GM12878 (cell line): ENCODE measurements at regions not wholly inside any gene's neighbourhood (a gene's known extent, or its start where the extent isn't known, plus 50 kb on each side); places are given as distances from the start of the nearest gene placed in this dataset.

ENCODE experiments used
- ATAC-seq: fragments of 200-7000 bp; cut with Tn5 transposase; 3 replicates; pipeline ENCODE4 v1.9.1; 2020; ENCODE audit warnings: mild to moderate bottlenecking, moderate library complexity
- BruUV-seq: library from RNA; stranded (reverse); fragments of 400-500 nt; replicated peaks from 2 replicates; lab custom pipeline; 2021; lab: Mats Ljungman, UMichigan
- CTCF ChIA-PET: fragments of 300-600 bp; sonication (Branson Sonifier 250); formaldehyde crosslinking; extraction: SDS; loops from one replicate; lab custom pipeline; 2021; ENCODE audit warnings: inconsistent platforms; lab: Yijun Ruan, JAX
- POLR2A ChIA-PET: fragments of 350-600 bp; formaldehyde crosslinking; extraction: SDS; loops from one replicate; lab custom pipeline; 2021; ENCODE audit warnings: inconsistent platforms; lab: Charles Lee
- RAD21 ChIA-PET: fragments of 300-600 bp; sonication (Branson Sonifier 250); formaldehyde crosslinking; loops from one replicate; lab custom pipeline; 2023; ENCODE audit warnings: antibody characterized with exemption; ENCODE audit not compliant: unreplicated experiment; lab: Charles Lee
- SMC1A ChIA-PET: fragments of 300-600 bp; sonication (Branson Sonifier 250); formaldehyde crosslinking; loops from one replicate; lab custom pipeline; 2023; ENCODE audit not compliant: unreplicated experiment, uncharacterized antibody; lab: Charles Lee
- DNase-seq: peaks from one replicate; pipeline ENCODE4 v3.0.0-alpha.2; 2011; ENCODE audit warnings: low read depth, low spot score
- FAIRE-seq: peaks from 3 replicates; lab custom pipeline; 2011; peaks lifted over from hg19 to GRCh38; lab: Jason Lieb, UNC
- H2AFZ ChIP-seq: 2 replicates; pipeline ENCODE4 v1.6.0; 2011; ENCODE audit warnings: low read depth, low read length, control low read depth; ENCODE audit not compliant: control insufficient read depth
- H3K27ac ChIP-seq: 2 replicates; pipeline ENCODE4 v1.5.1; 2011; ENCODE audit warnings: control low read depth; ENCODE audit not compliant: control insufficient read depth, insufficient read depth
- H3K27me3 ChIP-seq, 2 experiments: replicated peaks in 1 of 2; 2 replicates each; pipeline versions ENCODE4 v1.6.0 to v1.6.1; 2011; ENCODE audit warnings: low read length in 1 of 2; ENCODE audit not compliant: control insufficient read depth in 2 of 2, insufficient read depth in 2 of 2
- H3K36me3 ChIP-seq, 2 experiments: 2 replicates each; pipeline ENCODE4 v1.5.1; 2011; ENCODE audit warnings: low read length in 1 of 2; ENCODE audit not compliant: control insufficient read depth in 2 of 2, insufficient read depth in 2 of 2
- H3K4me1 ChIP-seq: 2 replicates; pipeline ENCODE4 v1.6.1; 2011; ENCODE audit warnings: mild to moderate bottlenecking, low read length, moderate library complexity, mixed read lengths; ENCODE audit not compliant: control insufficient read depth, insufficient read depth
- H3K4me2 ChIP-seq: 2 replicates; pipeline ENCODE4 v1.6.0; 2011; ENCODE audit warnings: control low read depth; ENCODE audit not compliant: control insufficient read depth, insufficient read depth
- H3K4me3 ChIP-seq: fragments of 200-600 bp; sonication (generic); 2 replicates; pipeline ENCODE4 v1.5.1; 2016
- H3K79me2 ChIP-seq: 2 replicates; pipeline ENCODE4 v1.6.0; 2011; ENCODE audit warnings: low read length; ENCODE audit not compliant: control insufficient read depth, insufficient read depth
- H3K9ac ChIP-seq: 2 replicates; pipeline ENCODE4 v1.8.0; 2011; ENCODE audit warnings: low read length, control low read depth, mixed read lengths; ENCODE audit not compliant: control insufficient read depth, insufficient read depth
- H3K9me3 ChIP-seq: replicated peaks from 3 replicates; pipeline ENCODE4 v1.5.1; 2011; ENCODE audit warnings: mild to moderate bottlenecking, low read length; ENCODE audit not compliant: control insufficient read depth, insufficient read depth
- H4K20me1 ChIP-seq: 2 replicates; pipeline ENCODE4 v1.6.0; 2011; ENCODE audit not compliant: control insufficient read depth, insufficient read depth
- BRCA1 ChIP-seq: IDR thresholded peaks from 2 replicates; pipeline ENCODE4 v1.6.1; 2011; ENCODE audit warnings: low read depth, low read length, improper control_type of control experiment
- CREM ChIP-seq: IDR thresholded peaks from 2 replicates; pipeline ENCODE4 v1.6.1; 2014; ENCODE audit warnings: antibody characterized with exemption, low read depth
- EGR1 ChIP-seq, 2 experiments: IDR thresholded peaks; 1 replicate in 1 of 2; 2 replicates in 1 of 2; pipeline ENCODE4 v1.6.1; 2011 to 2012; ENCODE audit warnings: low read depth in 2 of 2, low read length in 2 of 2, borderline replicate concordance in 1 of 2, mild to moderate bottlenecking in 1 of 2, moderate library complexity in 1 of 2
- HCFC1 ChIP-seq: fragments of 150-350 bp; IDR thresholded peaks from 2 replicates; pipeline ENCODE4 v1.6.1; 2014; ENCODE audit warnings: low read length
- JUND ChIP-seq: IDR thresholded peaks from 2 replicates; pipeline ENCODE4 v1.6.1; 2012; ENCODE audit warnings: low read depth, mild to moderate bottlenecking, low read length, improper control_type of control experiment, moderate library complexity
- KDM1A ChIP-seq: fragments of 200-600 bp; sonication (generic); IDR thresholded peaks from 2 replicates; pipeline ENCODE4 v1.6.1; 2016; ENCODE audit warnings: borderline replicate concordance
- POLR2AphosphoS2 ChIP-seq: IDR thresholded peaks from 2 replicates; pipeline ENCODE4 v1.6.1; 2011; ENCODE audit warnings: low read depth, mild to moderate bottlenecking, low read length, improper control_type of control experiment, moderate library complexity
- SP1 ChIP-seq: IDR thresholded peaks from one replicate; pipeline ENCODE4 v1.6.1; 2011; ENCODE audit warnings: low read depth, low read length
- SREBF2 ChIP-seq: IDR thresholded peaks from 2 replicates; pipeline ENCODE4 v1.6.1; 2012; ENCODE audit warnings: mild to moderate bottlenecking, low read length
- WGBS: methylation state at CpG from one replicate; pipeline ENCODE4 v1.1.6; 2016; ENCODE audit warnings: low lambda C conversion rate; ENCODE audit not compliant: insufficient replicate concordance, insufficient coverage; ENCODE audit errors: missing lambda C conversion rate; 5-methylcytosine and 5-hydroxymethylcytosine counted together
- in situ Hi-C: fragments of 300-500 bp; cut with MboI; formaldehyde crosslinking; loops from 9 replicates; pipeline ENCODE4 v1.14.3; 2018; ENCODE audit warnings: mixed read lengths
- intact Hi-C: fragments of 100-400 bp; cut with micrococcal nuclease; formaldehyde crosslinking; loops from one replicate; pipeline ENCODE4 v1.14.2; 2022; ENCODE audit not compliant: unreplicated experiment
- TF ChIP-seq, protein P1 (sequence below): fragments of 450-650 bp; IDR thresholded peaks from 2 replicates; pipeline ENCODE4 v1.6.1; 2017; ENCODE audit warnings: low read depth, mild to moderate bottlenecking, moderate library complexity

DNA sequence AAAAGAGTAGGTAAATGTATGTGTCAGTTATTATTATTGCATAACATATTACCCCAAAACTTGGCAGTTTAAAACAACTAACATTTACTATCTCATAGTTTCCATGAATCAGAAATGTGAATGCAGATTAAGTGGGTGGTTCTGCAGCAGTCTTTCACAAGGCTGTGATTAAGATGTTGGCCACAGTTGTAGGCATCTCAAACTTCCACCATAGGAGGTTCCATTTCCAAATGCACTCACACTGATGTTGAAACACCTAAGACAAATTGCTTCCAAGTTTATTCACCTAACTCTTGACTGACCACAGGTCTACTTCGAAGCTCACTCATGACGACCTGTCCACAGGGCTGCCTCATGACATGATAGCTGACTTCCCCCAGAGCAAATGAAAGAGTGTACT, 360.8 kb downstream of the GRB14 start:
- Histone ChIP-seq H3K27me3 (no peaks in the 10 kb centered on the region), H3K79me2 (no peaks in the 10 kb centered on the region), H3K4me1 (no peaks in the 10 kb centered on the region), H2AFZ (no peak overlapping the region), H3K36me3 (no peaks in the 10 kb centered on the region), H3K4me3 (no peak overlapping the region)
- ChIA-PET SMC1A (no interaction called here), CTCF (no interaction called here), POLR2A (no interaction called here)
- no peak for FAIRE-seq
- BruUV-seq, result no TSS peak
- 12% methylated on average over 2 of the region's 2 CpGs for WGBS
- no peak for TF ChIP-seq KDM1A
- no peak for TF ChIP-seq POLR2AphosphoS2
- TF ChIP-seq, all 136 proteins: peak for 0
- intact Hi-C loops, result no loop called here
- no peaks in the 10 kb centered on the region for H3K9me3 ChIP-seq
- no peak overlapping the region for H3K9ac ChIP-seq
- in situ Hi-C loops, result no loop called here
- DNase-seq (no peak), ATAC-seq (no peak)
- RAD21 ChIA-PET, result no interaction called here
- H3K27ac ChIP-seq, result no peak overlapping the region
- H4K20me1 ChIP-seq, result no peaks in the 10 kb centered on the region
- H3K4me2 ChIP-seq, result no peak overlapping the region

DNA sequence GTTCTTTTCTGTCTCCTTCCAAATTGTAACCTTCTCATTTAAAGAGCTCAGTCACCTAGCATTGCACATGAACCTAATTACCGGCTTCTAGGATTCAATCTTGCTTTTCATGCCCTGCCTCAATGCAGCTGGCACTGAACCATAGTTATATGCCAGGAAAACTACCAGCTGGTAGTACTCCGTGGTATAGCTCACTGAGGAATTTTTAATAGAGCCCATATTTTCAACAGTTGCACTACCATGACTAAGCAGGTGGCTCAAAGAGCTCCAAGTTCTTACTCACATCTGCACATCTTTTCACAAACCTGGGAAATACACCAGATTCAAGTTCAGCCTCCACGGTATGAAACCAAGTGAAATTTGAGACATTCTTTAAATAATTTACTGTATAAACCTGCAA, 363.5 kb downstream of the GRB14 start:
- ChIA-PET RAD21 (no interaction called here), CTCF (interaction anchor here (0.6 kb wide), 1 partner anchor 311 kb away, joined by 3 read pairs; no protein-coding TSS in a partner anchor), POLR2A (no interaction called here), SMC1A (no interaction called here)
- H3K4me3 ChIP-seq, result no peak overlapping the region
- H3K4me2 ChIP-seq, result no peak overlapping the region
- no peaks in the 10 kb centered on the region for H3K36me3 ChIP-seq
- intact Hi-C loops (no loop called here), in situ Hi-C loops (no loop called here)
- no peaks in the 10 kb centered on the region for H3K79me2 ChIP-seq
- no peaks in the 10 kb centered on the region for H3K4me1 ChIP-seq
- DNase-seq (no peak), FAIRE-seq (no peak), ATAC-seq (no peak)
- H3K9me3 ChIP-seq, result no peaks in the 10 kb centered on the region
- TF ChIP-seq CREM (no peak), EGR1 (IDR thresholded peaks at IDR 0.05; ENCODE audit: borderline replicate concordance in 1 of 2, low read depth in 2 of 2, low read length in 2 of 2) (no peak), BRCA1 (no peak), HCFC1 (no peak), SP1 (no peak), SREBF2 (no peak), JUND (no peak)
- TF ChIP-seq, protein P1, sequence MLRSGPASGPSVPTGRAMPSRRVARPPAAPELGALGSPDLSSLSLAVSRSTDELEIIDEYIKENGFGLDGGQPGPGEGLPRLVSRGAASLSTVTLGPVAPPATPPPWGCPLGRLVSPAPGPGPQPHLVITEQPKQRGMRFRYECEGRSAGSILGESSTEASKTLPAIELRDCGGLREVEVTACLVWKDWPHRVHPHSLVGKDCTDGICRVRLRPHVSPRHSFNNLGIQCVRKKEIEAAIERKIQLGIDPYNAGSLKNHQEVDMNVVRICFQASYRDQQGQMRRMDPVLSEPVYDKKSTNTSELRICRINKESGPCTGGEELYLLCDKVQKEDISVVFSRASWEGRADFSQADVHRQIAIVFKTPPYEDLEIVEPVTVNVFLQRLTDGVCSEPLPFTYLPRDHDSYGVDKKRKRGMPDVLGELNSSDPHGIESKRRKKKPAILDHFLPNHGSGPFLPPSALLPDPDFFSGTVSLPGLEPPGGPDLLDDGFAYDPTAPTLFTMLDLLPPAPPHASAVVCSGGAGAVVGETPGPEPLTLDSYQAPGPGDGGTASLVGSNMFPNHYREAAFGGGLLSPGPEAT, result no peak
- H2AFZ ChIP-seq, result no peak overlapping the region
- no TSS peak for BruUV-seq
- H3K27me3 ChIP-seq, result no peaks in the 10 kb centered on the region
- H4K20me1 ChIP-seq, result no peaks in the 10 kb centered on the region
- 2% methylated on average over 3 of the region's 3 CpGs for WGBS
- H3K27ac ChIP-seq, result no peak overlapping the region
- H3K9ac ChIP-seq, result no peak overlapping the region
